ENCODE measurements at regions not wholly inside any gene's neighbourhood (a gene's known extent, or its start where the extent isn't known, plus 50 kb on each side); places are given as distances from the start of the nearest gene placed in this dataset.

DNA sequence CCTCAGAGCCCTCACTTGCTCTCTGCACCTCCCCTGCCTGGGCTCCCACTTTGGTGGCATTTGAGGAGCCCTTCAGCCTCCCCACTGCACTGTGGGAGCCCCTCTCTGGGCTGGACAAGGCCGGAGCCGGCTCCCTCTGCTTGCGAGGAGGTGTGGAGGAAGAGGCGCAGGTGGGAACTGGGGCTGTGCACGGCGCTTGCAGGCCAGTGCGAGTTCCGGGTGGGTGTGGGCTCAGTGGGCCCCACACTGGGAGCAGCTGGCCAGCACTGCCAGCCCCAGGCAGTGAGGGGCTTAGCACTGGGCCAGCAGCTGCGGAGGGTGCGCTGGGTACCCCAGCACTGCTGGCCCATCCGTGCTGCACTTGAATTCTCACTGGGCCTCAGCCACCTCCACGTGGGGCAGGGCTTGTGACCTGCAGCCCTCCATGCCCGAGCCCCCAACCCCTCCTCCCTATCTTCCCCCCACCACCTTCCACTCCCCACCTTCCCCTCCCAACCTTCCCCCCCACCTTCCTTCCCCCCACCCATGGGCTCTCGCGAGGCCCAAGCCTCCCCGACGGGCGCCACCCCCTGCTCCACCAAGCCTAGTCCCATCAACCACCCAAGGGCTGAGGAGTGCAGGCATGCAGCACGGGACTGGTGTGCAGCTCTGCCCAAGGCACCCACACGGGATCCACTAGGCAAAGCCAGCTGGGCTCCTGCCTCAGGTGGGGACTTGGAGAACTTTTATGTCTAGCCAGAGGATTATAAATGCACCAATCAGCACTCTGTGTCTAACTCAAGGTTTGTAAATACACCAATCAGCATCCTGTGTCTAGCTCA lies 113.5 kb upstream of the BEND4 start:
- TF ChIP-seq, protein P1, sequence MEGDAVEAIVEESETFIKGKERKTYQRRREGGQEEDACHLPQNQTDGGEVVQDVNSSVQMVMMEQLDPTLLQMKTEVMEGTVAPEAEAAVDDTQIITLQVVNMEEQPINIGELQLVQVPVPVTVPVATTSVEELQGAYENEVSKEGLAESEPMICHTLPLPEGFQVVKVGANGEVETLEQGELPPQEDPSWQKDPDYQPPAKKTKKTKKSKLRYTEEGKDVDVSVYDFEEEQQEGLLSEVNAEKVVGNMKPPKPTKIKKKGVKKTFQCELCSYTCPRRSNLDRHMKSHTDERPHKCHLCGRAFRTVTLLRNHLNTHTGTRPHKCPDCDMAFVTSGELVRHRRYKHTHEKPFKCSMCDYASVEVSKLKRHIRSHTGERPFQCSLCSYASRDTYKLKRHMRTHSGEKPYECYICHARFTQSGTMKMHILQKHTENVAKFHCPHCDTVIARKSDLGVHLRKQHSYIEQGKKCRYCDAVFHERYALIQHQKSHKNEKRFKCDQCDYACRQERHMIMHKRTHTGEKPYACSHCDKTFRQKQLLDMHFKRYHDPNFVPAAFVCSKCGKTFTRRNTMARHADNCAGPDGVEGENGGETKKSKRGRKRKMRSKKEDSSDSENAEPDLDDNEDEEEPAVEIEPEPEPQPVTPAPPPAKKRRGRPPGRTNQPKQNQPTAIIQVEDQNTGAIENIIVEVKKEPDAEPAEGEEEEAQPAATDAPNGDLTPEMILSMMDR (IDR thresholded peaks at IDR 0.05) = no peak
- TF ChIP-seq, protein P2, sequence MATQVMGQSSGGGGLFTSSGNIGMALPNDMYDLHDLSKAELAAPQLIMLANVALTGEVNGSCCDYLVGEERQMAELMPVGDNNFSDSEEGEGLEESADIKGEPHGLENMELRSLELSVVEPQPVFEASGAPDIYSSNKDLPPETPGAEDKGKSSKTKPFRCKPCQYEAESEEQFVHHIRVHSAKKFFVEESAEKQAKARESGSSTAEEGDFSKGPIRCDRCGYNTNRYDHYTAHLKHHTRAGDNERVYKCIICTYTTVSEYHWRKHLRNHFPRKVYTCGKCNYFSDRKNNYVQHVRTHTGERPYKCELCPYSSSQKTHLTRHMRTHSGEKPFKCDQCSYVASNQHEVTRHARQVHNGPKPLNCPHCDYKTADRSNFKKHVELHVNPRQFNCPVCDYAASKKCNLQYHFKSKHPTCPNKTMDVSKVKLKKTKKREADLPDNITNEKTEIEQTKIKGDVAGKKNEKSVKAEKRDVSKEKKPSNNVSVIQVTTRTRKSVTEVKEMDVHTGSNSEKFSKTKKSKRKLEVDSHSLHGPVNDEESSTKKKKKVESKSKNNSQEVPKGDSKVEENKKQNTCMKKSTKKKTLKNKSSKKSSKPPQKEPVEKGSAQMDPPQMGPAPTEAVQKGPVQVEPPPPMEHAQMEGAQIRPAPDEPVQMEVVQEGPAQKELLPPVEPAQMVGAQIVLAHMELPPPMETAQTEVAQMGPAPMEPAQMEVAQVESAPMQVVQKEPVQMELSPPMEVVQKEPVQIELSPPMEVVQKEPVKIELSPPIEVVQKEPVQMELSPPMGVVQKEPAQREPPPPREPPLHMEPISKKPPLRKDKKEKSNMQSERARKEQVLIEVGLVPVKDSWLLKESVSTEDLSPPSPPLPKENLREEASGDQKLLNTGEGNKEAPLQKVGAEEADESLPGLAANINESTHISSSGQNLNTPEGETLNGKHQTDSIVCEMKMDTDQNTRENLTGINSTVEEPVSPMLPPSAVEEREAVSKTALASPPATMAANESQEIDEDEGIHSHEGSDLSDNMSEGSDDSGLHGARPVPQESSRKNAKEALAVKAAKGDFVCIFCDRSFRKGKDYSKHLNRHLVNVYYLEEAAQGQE (IDR thresholded peaks at IDR 0.05; ENCODE audit: insufficient read depth in 1 of 2, low read depth in 2 of 2, low read length in 1 of 2) = no peak

Data from Panc1 (cell line).